ENCODE measurements at regions not wholly inside any gene's neighbourhood (a gene's known extent, or its start where the extent isn't known, plus 50 kb on each side); places are given as distances from the start of the nearest gene placed in this dataset.

DNA sequence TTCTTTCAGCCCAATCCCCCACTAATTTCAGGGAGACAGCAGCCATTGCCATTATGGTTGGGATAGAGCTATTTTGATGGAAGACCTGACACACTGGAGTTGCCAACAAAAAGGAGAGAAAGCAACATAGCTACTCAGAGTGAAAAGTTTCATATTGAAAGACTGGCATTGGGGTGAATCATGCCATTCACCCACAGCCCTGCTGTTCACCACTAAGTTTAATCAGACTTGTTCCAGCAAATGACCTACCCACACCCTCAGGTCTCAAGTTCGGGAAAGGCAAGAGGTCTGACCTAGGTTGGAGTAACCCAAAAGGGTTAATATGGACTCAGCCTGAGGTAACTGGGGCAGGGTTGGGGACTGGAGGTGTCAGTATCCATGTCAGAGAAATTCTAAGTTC lies 169.2 kb downstream of the PAWR start:
- Histone ChIP-seq H3K79me1 (ENCODE audit: low read length) (no peaks in the 10 kb centered on the region), H3K14ac (ENCODE audit: low read length) (no peak overlapping the region), H2AFZ (ENCODE audit: insufficient read depth, low read length, poor library complexity) (no peak overlapping the region), H3K4me1 (ENCODE audit: control insufficient read depth in 1 of 2, insufficient read depth in 2 of 2, low read length in 2 of 2) (peaks cover 2 to 3% of the 10 kb centered on the region in 2 experiments), H2BK5ac (ENCODE audit: low read depth, low read length, poor library complexity) (no peak overlapping the region), H4K91ac (ENCODE audit: low read depth, low read length) (no peak overlapping the region), H2BK12ac (ENCODE audit: low read length) (no peak overlapping the region), H3K4me2 (ENCODE audit: low read length) (no peak overlapping the region), H2AK5ac (ENCODE audit: low read length) (no peak overlapping the region), H3K9ac (ENCODE audit: low read length) (no peak overlapping the region), H3K79me2 (ENCODE audit: control insufficient read depth, insufficient read depth, low read length, poor library complexity) (no peaks in the 10 kb centered on the region), H2BK120ac (ENCODE audit: insufficient read depth, low read length, poor library complexity) (no peak overlapping the region), H4K12ac (ENCODE audit: low read depth, low read length) (no peak overlapping the region), H4K8ac (ENCODE audit: low read depth, low read length) (no peak overlapping the region), H3K23ac (ENCODE audit: low read length) (no peak overlapping the region), H3K36me3 (ENCODE audit: control insufficient read depth in 1 of 2, insufficient read depth in 2 of 2, low read length in 2 of 2) (no peaks in the 10 kb centered on the region), H3K18ac (ENCODE audit: low read length) (no peak overlapping the region), H3K27me3 (ENCODE audit: insufficient read depth, low read length) (no peaks in the 10 kb centered on the region), H3K9me3 (ENCODE audit: insufficient read depth, low read depth, low read length) (no peaks in the 10 kb centered on the region), H3K4me3 (ENCODE audit: low read depth, low read length) (no peak overlapping the region), H3K27ac (ENCODE audit: low read depth, low read length) (no peak overlapping the region), H3K4ac (ENCODE audit: low read depth, low read length) (no peak overlapping the region)
- DNase-seq = no peak
- WGBS (ENCODE audit: extremely low coverage, insufficient coverage, insufficient read length) = no CpG with 5 or more reads among the region's 1 CpG

DNA sequence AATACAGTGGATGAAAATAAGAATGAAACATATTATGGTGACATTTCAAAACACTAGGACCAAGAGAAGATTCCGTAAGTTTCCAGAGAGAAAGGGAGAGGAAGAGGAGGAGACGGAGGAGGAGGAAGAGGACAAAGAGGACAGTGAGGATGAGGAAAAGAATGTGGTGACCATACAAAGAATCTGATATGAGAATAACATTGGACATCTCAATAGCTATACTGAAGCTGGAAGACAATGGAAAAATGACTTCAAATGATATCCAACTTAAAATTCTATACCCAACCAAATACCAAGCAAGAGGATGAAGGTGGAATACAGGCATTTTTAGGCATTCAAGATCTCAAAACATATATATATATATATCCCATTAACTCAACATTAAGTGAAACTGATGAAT lies 173.4 kb downstream of the PAWR start:
- no peaks in the 10 kb centered on the region for H3K36me3 ChIP-seq (ENCODE audit: control insufficient read depth in 1 of 2, insufficient read depth in 2 of 2, low read length in 2 of 2)
- H3K18ac ChIP-seq (ENCODE audit: low read length) = no peak overlapping the region
- no peak overlapping the region for H3K9ac ChIP-seq (ENCODE audit: low read length)
- no CpG with 5 or more reads among the region's 2 CpGs for WGBS (ENCODE audit: extremely low coverage, insufficient coverage, insufficient read length)
- no peak overlapping the region for H4K91ac ChIP-seq (ENCODE audit: low read depth, low read length)
- no peak overlapping the region for H3K27ac ChIP-seq (ENCODE audit: low read depth, low read length)
- no peak overlapping the region for H3K14ac ChIP-seq (ENCODE audit: low read length)
- H2BK5ac ChIP-seq (ENCODE audit: low read depth, low read length, poor library complexity) = no peak overlapping the region
- H3K4me1 ChIP-seq (ENCODE audit: control insufficient read depth in 1 of 2, insufficient read depth in 2 of 2, low read length in 2 of 2) = peaks cover 7% of the 10 kb centered on the region in 2 experiments
- H2BK120ac ChIP-seq (ENCODE audit: insufficient read depth, low read length, poor library complexity) = no peak overlapping the region
- H3K4me3 ChIP-seq (ENCODE audit: low read depth, low read length) = no peak overlapping the region
- no peak overlapping the region for H4K8ac ChIP-seq (ENCODE audit: low read depth, low read length)
- no peak overlapping the region for H3K4ac ChIP-seq (ENCODE audit: low read depth, low read length)
- no peaks in the 10 kb centered on the region for H3K27me3 ChIP-seq (ENCODE audit: insufficient read depth, low read length)
- peaks cover 6% of the 10 kb centered on the region for H3K79me1 ChIP-seq (ENCODE audit: low read length)
- no peak overlapping the region for H2BK12ac ChIP-seq (ENCODE audit: low read length)
- DNase-seq = no peak
- H2AFZ ChIP-seq (ENCODE audit: insufficient read depth, low read length, poor library complexity) = no peak overlapping the region
- H3K9me3 ChIP-seq (ENCODE audit: insufficient read depth, low read depth, low read length) = no peaks in the 10 kb centered on the region
- H3K79me2 ChIP-seq (ENCODE audit: control insufficient read depth, insufficient read depth, low read length, poor library complexity) = peaks cover 3% of the 10 kb centered on the region
- no peak overlapping the region for H3K23ac ChIP-seq (ENCODE audit: low read length)
- H3K4me2 ChIP-seq (ENCODE audit: low read length) = no peak overlapping the region
- no peak overlapping the region for H4K12ac ChIP-seq (ENCODE audit: low read depth, low read length)
- no peak overlapping the region for H2AK5ac ChIP-seq (ENCODE audit: low read length)

DNA sequence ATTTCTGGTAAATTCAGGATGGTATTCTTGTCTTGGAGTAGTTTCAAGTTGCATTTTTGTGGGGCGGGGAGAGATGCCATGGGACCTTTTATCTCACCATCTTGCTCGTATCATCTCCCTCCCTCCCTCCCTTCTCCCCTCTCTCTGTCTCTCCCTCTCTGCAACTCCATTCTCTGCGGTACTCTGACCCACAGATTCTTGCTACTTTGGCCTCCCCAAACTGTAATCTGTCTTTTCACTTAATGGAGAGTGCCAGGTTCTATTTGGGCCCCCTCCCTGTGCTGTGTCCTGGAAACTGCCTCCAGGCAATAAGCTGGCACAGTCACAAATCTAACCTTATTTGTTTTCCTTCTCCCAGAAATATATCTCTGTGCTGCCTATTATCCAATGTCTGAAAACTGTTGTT lies 175.2 kb downstream of the PAWR start:
- H2BK12ac ChIP-seq (ENCODE audit: low read length) = no peak overlapping the region
- H2AK5ac ChIP-seq (ENCODE audit: low read length) = no peak overlapping the region
- no peak overlapping the region for H3K4ac ChIP-seq (ENCODE audit: low read depth, low read length)
- H3K23ac ChIP-seq (ENCODE audit: low read length) = no peak overlapping the region
- no peak overlapping the region for H3K18ac ChIP-seq (ENCODE audit: low read length)
- H3K79me1 ChIP-seq (ENCODE audit: low read length) = peaks cover 8% of the 10 kb centered on the region
- no peaks in the 10 kb centered on the region for H3K27me3 ChIP-seq (ENCODE audit: insufficient read depth, low read length)
- H3K27ac ChIP-seq (ENCODE audit: low read depth, low read length) = peak overlapping the region; percentile 44
- no peak overlapping the region for H3K9ac ChIP-seq (ENCODE audit: low read length)
- no peak overlapping the region for H2BK5ac ChIP-seq (ENCODE audit: low read depth, low read length, poor library complexity)
- DNase-seq = no peak
- no CpG with 5 or more reads among the region's 3 CpGs for WGBS (ENCODE audit: extremely low coverage, insufficient coverage, insufficient read length)
- H4K8ac ChIP-seq (ENCODE audit: low read depth, low read length) = no peak overlapping the region
- no peak overlapping the region for H2AFZ ChIP-seq (ENCODE audit: insufficient read depth, low read length, poor library complexity)
- H3K14ac ChIP-seq (ENCODE audit: low read length) = no peak overlapping the region
- peak overlapping the region; percentile 56 for H2BK120ac ChIP-seq (ENCODE audit: insufficient read depth, low read length, poor library complexity)
- H3K4me3 ChIP-seq (ENCODE audit: low read depth, low read length) = no peak overlapping the region
- H4K91ac ChIP-seq (ENCODE audit: low read depth, low read length) = no peak overlapping the region
- no peak overlapping the region for H4K12ac ChIP-seq (ENCODE audit: low read depth, low read length)
- no peaks in the 10 kb centered on the region for H3K36me3 ChIP-seq (ENCODE audit: control insufficient read depth in 1 of 2, insufficient read depth in 2 of 2, low read length in 2 of 2)
- H3K9me3 ChIP-seq (ENCODE audit: insufficient read depth, low read depth, low read length) = no peaks in the 10 kb centered on the region
- no peak overlapping the region for H3K4me2 ChIP-seq (ENCODE audit: low read length)
- peaks cover 7 to 9% of the 10 kb centered on the region in 2 experiments for H3K4me1 ChIP-seq (ENCODE audit: control insufficient read depth in 1 of 2, insufficient read depth in 2 of 2, low read length in 2 of 2)
- peaks cover 3% of the 10 kb centered on the region for H3K79me2 ChIP-seq (ENCODE audit: control insufficient read depth, insufficient read depth, low read length, poor library complexity)

DNA sequence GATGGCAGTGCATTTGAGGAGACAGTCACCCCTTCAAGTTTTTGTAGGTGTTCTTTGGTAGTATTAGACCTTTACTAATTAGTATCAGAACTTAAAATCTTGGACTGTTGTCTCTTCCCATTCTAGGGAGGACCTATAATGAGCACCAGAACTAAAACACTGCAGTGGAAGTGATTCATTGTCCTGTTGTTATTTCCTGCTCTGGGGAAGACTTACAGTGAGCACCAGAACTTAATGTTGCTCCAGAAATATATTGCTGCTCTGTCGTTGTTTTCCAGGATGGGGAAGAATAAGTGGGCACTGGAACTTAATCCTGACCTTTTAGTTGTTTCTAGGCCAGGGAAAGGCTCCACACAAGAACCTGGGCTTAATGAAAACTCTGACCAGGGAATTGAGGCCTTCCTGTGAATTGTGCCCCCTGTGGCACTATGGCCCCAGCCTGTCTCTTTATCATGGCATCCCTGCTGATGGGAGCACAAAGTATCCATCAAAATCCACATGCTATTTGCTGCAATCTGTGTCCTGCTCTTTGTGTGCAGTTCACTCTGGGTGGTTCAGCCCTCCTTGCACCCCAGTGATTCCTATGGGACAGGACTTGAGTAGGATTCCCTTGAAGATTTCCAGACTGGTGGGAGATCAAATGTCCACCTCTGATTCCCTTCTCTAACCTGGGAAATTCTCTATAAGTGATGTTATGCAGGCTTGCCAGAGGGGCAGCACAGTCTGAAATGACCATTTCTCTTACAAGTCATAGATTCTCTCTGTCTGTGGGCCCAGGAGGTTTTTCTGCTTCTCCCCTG lies 175.8 kb downstream of the PAWR start:
- Histone ChIP-seq H3K4me3 (ENCODE audit: low read depth, low read length) (no peak overlapping the region), H3K27me3 (ENCODE audit: insufficient read depth, low read length) (no peaks in the 10 kb centered on the region), H3K4me1 (ENCODE audit: control insufficient read depth in 1 of 2, insufficient read depth in 2 of 2, low read length in 2 of 2) (peaks cover 7 to 9% of the 10 kb centered on the region in 2 experiments), H3K18ac (ENCODE audit: low read length) (no peak overlapping the region), H3K23ac (ENCODE audit: low read length) (no peak overlapping the region), H3K14ac (ENCODE audit: low read length) (peak overlapping the region; percentile 72), H3K9ac (ENCODE audit: low read length) (no peak overlapping the region), H3K36me3 (ENCODE audit: control insufficient read depth in 1 of 2, insufficient read depth in 2 of 2, low read length in 2 of 2) (no peaks in the 10 kb centered on the region), H3K79me1 (ENCODE audit: low read length) (peaks cover 8% of the 10 kb centered on the region), H4K12ac (ENCODE audit: low read depth, low read length) (no peak overlapping the region), H2AFZ (ENCODE audit: insufficient read depth, low read length, poor library complexity) (peak overlapping the region; percentile 35), H3K4me2 (ENCODE audit: low read length) (no peak overlapping the region), H3K9me3 (ENCODE audit: insufficient read depth, low read depth, low read length) (no peaks in the 10 kb centered on the region), H2BK120ac (ENCODE audit: insufficient read depth, low read length, poor library complexity) (peak overlapping the region; percentile 63), H4K91ac (ENCODE audit: low read depth, low read length) (peak overlapping the region; percentile 50), H2BK12ac (ENCODE audit: low read length) (peak overlapping the region; percentile 79), H3K4ac (ENCODE audit: low read depth, low read length) (peak overlapping the region; percentile 21), H2AK5ac (ENCODE audit: low read length) (peak overlapping the region; percentile 42), H2BK5ac (ENCODE audit: low read depth, low read length, poor library complexity) (peak overlapping the region; percentile 72), H3K27ac (ENCODE audit: low read depth, low read length) (peak overlapping the region; percentile 44), H3K79me2 (ENCODE audit: control insufficient read depth, insufficient read depth, low read length, poor library complexity) (peaks cover 3% of the 10 kb centered on the region), H4K8ac (ENCODE audit: low read depth, low read length) (peak overlapping the region; percentile 83)
- no peak for DNase-seq
- no CpG with 5 or more reads among the region's 1 CpG for WGBS (ENCODE audit: extremely low coverage, insufficient coverage, insufficient read length)

Measured in trophoblast cell (in vitro differentiated cells and primary cell).